ENCODE measurements at regions not wholly inside any gene's neighbourhood (a gene's known extent, or its start where the extent isn't known, plus 50 kb on each side); places are given as distances from the start of the nearest gene placed in this dataset.

DNA sequence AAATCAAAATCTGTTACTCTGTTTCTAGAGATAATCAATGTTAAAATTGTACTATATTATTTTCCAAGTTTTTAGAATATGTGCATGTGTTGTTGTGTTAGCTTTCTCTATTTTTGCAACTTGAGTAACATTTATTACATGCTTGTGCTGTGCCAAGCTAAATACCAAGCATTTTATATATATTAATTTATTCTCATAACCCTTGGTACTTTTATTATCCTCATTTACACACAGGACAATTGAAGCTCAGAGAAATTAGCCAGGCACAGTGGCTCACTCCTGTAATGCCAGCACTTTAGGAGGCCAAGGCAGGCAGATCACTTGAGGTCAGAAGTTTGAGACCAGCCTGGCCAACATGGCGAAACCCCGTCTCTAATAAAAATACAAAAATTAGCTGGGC, 254.0 kb upstream of the DMRT1 start:
- Mint-ChIP-seq H3K9me3 (no peaks in the 10 kb centered on the region), H3K27me3 (no peaks in the 10 kb centered on the region), H3K36me3 (no peaks in the 10 kb centered on the region), H3K4me3 (no peak overlapping the region), H3K27ac (no peak overlapping the region), H3K4me1 (peaks cover 0 to 15% (median 13%) of the 10 kb centered on the region in 3 donors)
- 100% methylated on average over 2 of the region's 2 CpGs for WGBS (ENCODE audit: insufficient coverage)
- Histone ChIP-seq H3K4me3 (ENCODE audit: control insufficient read depth in 1 of 2, extremely low read depth in 1 of 2, low read length in 1 of 2) (no peak overlapping the region), H3K36me3 (ENCODE audit: control insufficient read depth in 2 of 2, extremely low read depth in 1 of 2, insufficient read depth in 1 of 2, low read length in 1 of 2) (peaks cover 0 to 4% of the 10 kb centered on the region in 2 donors), H3K9me3 (no peaks in the 10 kb centered on the region), H3K4me1 (ENCODE audit: control insufficient read depth in 1 of 2, extremely low read depth in 1 of 2, insufficient read depth in 2 of 2, low read length in 2 of 2) (no peaks in the 10 kb centered on the region), H3K27ac (ENCODE audit: low read length) (no peak overlapping the region), H3K27me3 (replicated peaks in 1 of 2; ENCODE audit: control insufficient read depth in 2 of 2, extremely low read depth in 1 of 2, insufficient read depth in 2 of 2, low read length in 1 of 2) (no peaks in the 10 kb centered on the region)
- ATAC-seq (replicated peaks in 1 of 4) (no peak), DNase-seq (no peak)
- POLR2A ChIA-PET = no interaction called here
- CTCF ChIA-PET = no interaction called here

DNA sequence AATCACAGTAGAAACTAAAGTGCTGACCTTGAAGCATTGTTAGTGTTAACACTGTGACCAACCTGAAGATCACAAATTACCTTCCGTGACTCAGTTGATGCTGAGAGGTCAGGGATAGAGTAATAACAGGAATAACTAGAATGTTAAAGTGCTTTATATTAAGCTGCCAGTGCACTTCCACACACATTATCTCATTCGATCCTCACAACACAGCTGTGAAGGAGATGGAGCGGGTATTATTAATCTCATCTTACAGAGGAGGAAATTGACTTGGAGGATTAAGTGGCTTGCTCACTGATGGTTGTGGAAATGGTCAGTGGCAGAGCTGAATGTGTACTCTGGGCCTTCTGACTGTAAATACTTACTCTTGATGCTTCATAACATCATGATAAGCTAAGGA, 252.5 kb upstream of the DMRT1 start:
- Mint-ChIP-seq H3K4me1 (peaks cover 0 to 15% (median 13%) of the 10 kb centered on the region in 3 donors), H3K27ac (no peak overlapping the region), H3K36me3 (no peaks in the 10 kb centered on the region), H3K4me3 (no peak overlapping the region), H3K9me3 (no peaks in the 10 kb centered on the region), H3K27me3 (no peaks in the 10 kb centered on the region)
- no peaks in the 10 kb centered on the region for H3K27me3 ChIP-seq (replicated peaks in 1 of 2; ENCODE audit: control insufficient read depth in 2 of 2, extremely low read depth in 1 of 2, insufficient read depth in 2 of 2, low read length in 1 of 2)
- ATAC-seq (replicated peaks in 1 of 4) (no peak), DNase-seq (no peak)
- ChIA-PET CTCF (interaction anchor here in 1 of 2 donors (0.5 kb wide), 1 partner anchor 82 kb away, joined by 4 read pairs; no protein-coding TSS in a partner anchor), POLR2A (no interaction called here)
- no peak overlapping the region for H3K27ac ChIP-seq (ENCODE audit: low read length)
- WGBS (ENCODE audit: insufficient coverage) = no CpG with 5 or more reads among the region's 3 CpGs
- H3K4me1 ChIP-seq (ENCODE audit: control insufficient read depth in 1 of 2, extremely low read depth in 1 of 2, insufficient read depth in 2 of 2, low read length in 2 of 2) = no peaks in the 10 kb centered on the region
- no peak overlapping the region for H3K4me3 ChIP-seq (ENCODE audit: control insufficient read depth in 1 of 2, extremely low read depth in 1 of 2, low read length in 1 of 2)
- no peaks in the 10 kb centered on the region for H3K9me3 ChIP-seq
- peaks cover 0 to 4% of the 10 kb centered on the region in 2 donors for H3K36me3 ChIP-seq (ENCODE audit: control insufficient read depth in 2 of 2, extremely low read depth in 1 of 2, insufficient read depth in 1 of 2, low read length in 1 of 2)

DNA sequence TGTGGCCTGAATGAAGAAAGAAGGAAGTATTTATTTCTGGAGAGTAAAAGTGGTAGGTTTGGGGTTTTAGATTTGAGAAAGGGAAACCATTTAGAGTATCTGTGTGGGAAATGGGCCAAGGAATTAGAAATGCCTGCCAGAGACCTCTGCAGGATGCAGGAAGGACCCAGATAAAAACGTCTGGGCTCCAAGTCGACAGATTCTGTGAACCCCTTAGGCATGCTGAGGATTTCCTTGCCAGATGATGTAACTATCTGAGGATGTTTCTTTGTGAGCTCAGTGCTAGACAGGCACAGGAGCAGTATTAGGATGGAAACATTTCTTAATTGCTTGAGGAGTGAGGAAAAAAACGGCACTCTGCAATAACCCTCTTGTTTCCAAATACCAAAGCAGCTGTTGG, 251.8 kb upstream of the DMRT1 start:
- Histone ChIP-seq H3K9me3 (no peaks in the 10 kb centered on the region), H3K27ac (ENCODE audit: low read length) (no peak overlapping the region), H3K36me3 (ENCODE audit: control insufficient read depth in 2 of 2, extremely low read depth in 1 of 2, insufficient read depth in 1 of 2, low read length in 1 of 2) (peaks cover 0 to under 1% of the 10 kb centered on the region in 2 donors), H3K4me3 (ENCODE audit: control insufficient read depth in 1 of 2, extremely low read depth in 1 of 2, low read length in 1 of 2) (no peak overlapping the region), H3K4me1 (ENCODE audit: control insufficient read depth in 1 of 2, extremely low read depth in 1 of 2, insufficient read depth in 2 of 2, low read length in 2 of 2) (no peaks in the 10 kb centered on the region), H3K27me3 (replicated peaks in 1 of 2; ENCODE audit: control insufficient read depth in 2 of 2, extremely low read depth in 1 of 2, insufficient read depth in 2 of 2, low read length in 1 of 2) (no peaks in the 10 kb centered on the region)
- no peak for DNase-seq
- Mint-ChIP-seq H3K27me3 (no peaks in the 10 kb centered on the region), H3K9me3 (no peaks in the 10 kb centered on the region), H3K4me1 (peaks cover 0 to 15% (median 13%) of the 10 kb centered on the region in 3 donors), H3K36me3 (no peaks in the 10 kb centered on the region), H3K4me3 (no peak overlapping the region), H3K27ac (no peak overlapping the region)
- POLR2A ChIA-PET = no interaction called here
- CTCF ChIA-PET = interaction anchor here in 1 of 2 donors (0.5 kb wide), 1 partner anchor 83 kb away, joined by 4 read pairs; no protein-coding TSS in a partner anchor
- 13% methylated on average over 2 of the region's 3 CpGs for WGBS (ENCODE audit: insufficient coverage)
- ATAC-seq (replicated peaks in 1 of 4) = no peak

DNA sequence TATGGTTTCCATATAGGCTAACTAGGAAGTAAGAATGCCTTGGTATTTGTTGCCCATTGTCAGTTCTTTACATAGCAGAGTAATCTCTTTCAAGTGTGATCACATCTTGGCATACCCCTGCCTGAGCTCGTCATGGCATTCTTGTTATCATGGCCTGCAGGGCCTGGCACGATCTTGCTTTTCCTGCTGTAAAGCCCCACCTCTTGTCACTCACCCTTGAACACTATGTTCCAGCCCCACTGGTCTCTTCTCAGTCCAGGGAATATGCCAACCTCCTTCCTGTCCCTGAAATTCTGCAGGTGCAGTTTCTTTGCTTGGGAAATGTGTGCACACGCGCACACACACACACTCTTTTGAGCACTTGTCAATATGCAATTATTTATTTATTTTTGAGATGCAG, 250.2 kb upstream of the DMRT1 start:
- no peak overlapping the region for H3K4me3 ChIP-seq (ENCODE audit: control insufficient read depth in 1 of 2, extremely low read depth in 1 of 2, low read length in 1 of 2)
- Mint-ChIP-seq H3K4me1 (peaks cover 0 to 15% (median 13%) of the 10 kb centered on the region in 3 donors), H3K27me3 (no peaks in the 10 kb centered on the region), H3K9me3 (no peaks in the 10 kb centered on the region), H3K27ac (no peak overlapping the region), H3K4me3 (no peak overlapping the region), H3K36me3 (no peaks in the 10 kb centered on the region)
- H3K27ac ChIP-seq (ENCODE audit: low read length) = no peak overlapping the region
- ATAC-seq (replicated peaks in 1 of 4) (no peak), DNase-seq (no peak)
- H3K4me1 ChIP-seq (ENCODE audit: control insufficient read depth in 1 of 2, extremely low read depth in 1 of 2, insufficient read depth in 2 of 2, low read length in 2 of 2) = no peaks in the 10 kb centered on the region
- no peaks in the 10 kb centered on the region for H3K9me3 ChIP-seq
- WGBS (ENCODE audit: insufficient coverage) = 78% methylated on average over 3 of the region's 4 CpGs
- no peaks in the 10 kb centered on the region for H3K27me3 ChIP-seq (replicated peaks in 1 of 2; ENCODE audit: control insufficient read depth in 2 of 2, extremely low read depth in 1 of 2, insufficient read depth in 2 of 2, low read length in 1 of 2)
- ChIA-PET POLR2A (no interaction called here), CTCF (no interaction called here)
- no peaks in the 10 kb centered on the region for H3K36me3 ChIP-seq (ENCODE audit: control insufficient read depth in 2 of 2, extremely low read depth in 1 of 2, insufficient read depth in 1 of 2, low read length in 1 of 2)

DNA sequence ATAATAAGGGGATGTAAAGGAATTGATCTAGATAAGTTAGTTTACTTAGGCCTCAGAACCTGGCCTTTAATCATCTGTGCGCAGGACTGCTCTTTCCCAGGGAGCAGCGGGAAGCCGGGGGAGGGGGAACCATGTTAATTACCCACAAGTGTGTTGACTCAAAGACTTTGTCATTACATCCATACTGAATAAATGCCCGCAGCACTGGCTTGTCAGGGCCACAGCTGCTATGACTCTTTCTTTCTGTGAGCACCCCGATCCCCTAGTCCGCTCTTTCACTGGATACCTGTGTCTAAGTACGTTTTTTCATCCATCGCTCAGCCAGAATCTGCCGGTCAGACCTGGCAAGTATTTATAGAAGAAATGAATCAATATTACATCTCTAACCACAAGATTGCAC, 249.3 kb upstream of the DMRT1 start:
- 93% methylated on average over 3 of the region's 9 CpGs for WGBS (ENCODE audit: insufficient coverage)
- Mint-ChIP-seq H3K27ac (no peak overlapping the region), H3K27me3 (no peaks in the 10 kb centered on the region), H3K36me3 (no peaks in the 10 kb centered on the region), H3K9me3 (no peaks in the 10 kb centered on the region), H3K4me3 (no peak overlapping the region), H3K4me1 (peaks cover 0 to 13% (median 13%) of the 10 kb centered on the region in 3 donors)
- CTCF ChIA-PET = no interaction called here
- H3K4me3 ChIP-seq (ENCODE audit: control insufficient read depth in 1 of 2, extremely low read depth in 1 of 2, low read length in 1 of 2) = no peak overlapping the region
- H3K4me1 ChIP-seq (ENCODE audit: control insufficient read depth in 1 of 2, extremely low read depth in 1 of 2, insufficient read depth in 2 of 2, low read length in 2 of 2) = no peaks in the 10 kb centered on the region
- DNase-seq = no peak
- no peaks in the 10 kb centered on the region for H3K9me3 ChIP-seq
- no peak for ATAC-seq (replicated peaks in 1 of 4)
- POLR2A ChIA-PET = no interaction called here
- no peaks in the 10 kb centered on the region for H3K27me3 ChIP-seq (replicated peaks in 1 of 2; ENCODE audit: control insufficient read depth in 2 of 2, extremely low read depth in 1 of 2, insufficient read depth in 2 of 2, low read length in 1 of 2)
- no peaks in the 10 kb centered on the region for H3K36me3 ChIP-seq (ENCODE audit: control insufficient read depth in 2 of 2, extremely low read depth in 1 of 2, insufficient read depth in 1 of 2, low read length in 1 of 2)
- H3K27ac ChIP-seq (ENCODE audit: low read length) = no peak overlapping the region

DNA sequence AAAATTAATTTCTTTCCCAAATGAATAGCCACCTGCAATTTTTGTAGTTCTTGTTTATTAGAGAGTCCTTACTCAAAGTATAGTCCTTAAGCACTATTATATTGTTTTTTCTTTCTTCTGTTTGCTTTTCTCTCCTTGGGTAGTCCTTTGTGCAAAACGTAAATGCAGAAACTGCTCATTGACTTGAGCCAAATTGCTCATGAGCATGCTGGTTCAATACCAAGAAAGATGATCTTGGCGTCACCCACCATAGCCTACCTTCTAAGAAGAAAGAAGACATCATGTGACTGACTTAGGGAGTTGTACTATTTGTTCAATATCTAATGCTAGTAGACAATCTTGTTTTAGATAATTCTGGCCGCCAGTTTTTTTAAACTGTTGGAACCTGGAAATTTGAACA, 248.8 kb upstream of the DMRT1 start:
- Mint-ChIP-seq H3K4me3 (no peak overlapping the region), H3K36me3 (no peaks in the 10 kb centered on the region), H3K4me1 (peaks cover 0 to 13% (median 13%) of the 10 kb centered on the region in 3 donors), H3K27me3 (no peaks in the 10 kb centered on the region), H3K27ac (no peak overlapping the region), H3K9me3 (no peaks in the 10 kb centered on the region)
- ChIA-PET CTCF (no interaction called here), POLR2A (no interaction called here)
- ATAC-seq (replicated peaks in 1 of 4) (no peak), DNase-seq (no peak)
- Histone ChIP-seq H3K9me3 (no peaks in the 10 kb centered on the region), H3K27ac (ENCODE audit: low read length) (no peak overlapping the region), H3K4me1 (ENCODE audit: control insufficient read depth in 1 of 2, extremely low read depth in 1 of 2, insufficient read depth in 2 of 2, low read length in 2 of 2) (no peaks in the 10 kb centered on the region), H3K4me3 (ENCODE audit: control insufficient read depth in 1 of 2, extremely low read depth in 1 of 2, low read length in 1 of 2) (no peak overlapping the region), H3K27me3 (replicated peaks in 1 of 2; ENCODE audit: control insufficient read depth in 2 of 2, extremely low read depth in 1 of 2, insufficient read depth in 2 of 2, low read length in 1 of 2) (no peaks in the 10 kb centered on the region), H3K36me3 (ENCODE audit: control insufficient read depth in 2 of 2, extremely low read depth in 1 of 2, insufficient read depth in 1 of 2, low read length in 1 of 2) (no peaks in the 10 kb centered on the region)
- no CpG with 5 or more reads among the region's 3 CpGs for WGBS (ENCODE audit: insufficient coverage)

DNA sequence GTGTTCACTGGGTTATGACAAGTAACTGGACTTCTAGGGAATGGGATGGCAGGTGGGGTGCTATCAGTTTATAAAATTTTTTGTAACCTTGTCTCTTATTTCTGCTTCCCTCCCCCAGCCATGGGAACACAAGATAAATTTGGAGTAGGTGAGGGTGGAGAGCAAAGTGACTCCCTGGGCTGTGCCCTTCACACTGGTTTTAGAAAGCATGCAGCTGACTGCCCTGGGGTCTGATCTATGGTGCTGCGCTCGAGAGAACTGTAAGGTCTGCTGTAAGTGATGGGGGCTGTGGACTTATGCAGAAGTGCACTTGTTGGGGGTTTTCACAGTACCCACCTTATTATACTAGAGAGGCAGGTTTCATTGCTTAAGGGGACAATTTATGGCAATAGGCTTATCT, 247.7 kb upstream of the DMRT1 start:
- whole genome bisulfite sequencing (ENCODE audit: insufficient coverage) = no CpG with 5 or more reads among the region's 2 CpGs
- Histone ChIP-seq H3K36me3 (ENCODE audit: control insufficient read depth in 2 of 2, extremely low read depth in 1 of 2, insufficient read depth in 1 of 2, low read length in 1 of 2) (no peaks in the 10 kb centered on the region), H3K4me3 (ENCODE audit: control insufficient read depth in 1 of 2, extremely low read depth in 1 of 2, low read length in 1 of 2) (no peak overlapping the region), H3K27me3 (replicated peaks in 1 of 2; ENCODE audit: control insufficient read depth in 2 of 2, extremely low read depth in 1 of 2, insufficient read depth in 2 of 2, low read length in 1 of 2) (no peaks in the 10 kb centered on the region), H3K4me1 (ENCODE audit: control insufficient read depth in 1 of 2, extremely low read depth in 1 of 2, insufficient read depth in 2 of 2, low read length in 2 of 2) (no peaks in the 10 kb centered on the region), H3K27ac (ENCODE audit: low read length) (no peak overlapping the region), H3K9me3 (no peaks in the 10 kb centered on the region)
- Mint-ChIP-seq H3K9me3 (no peaks in the 10 kb centered on the region), H3K36me3 (no peaks in the 10 kb centered on the region), H3K27me3 (no peaks in the 10 kb centered on the region), H3K4me3 (no peak overlapping the region), H3K4me1 (peaks cover 0 to 13% (median 9%) of the 10 kb centered on the region in 3 donors), H3K27ac (no peak overlapping the region)
- ChIA-PET POLR2A (no interaction called here), CTCF (no interaction called here)
- ATAC-seq (replicated peaks in 1 of 4) (no peak), DNase-seq (no peak)
